ENCODE measurements at regions not wholly inside any gene's neighbourhood (a gene's known extent, or its start where the extent isn't known, plus 50 kb on each side); places are given as distances from the start of the nearest gene placed in this dataset.

DNA sequence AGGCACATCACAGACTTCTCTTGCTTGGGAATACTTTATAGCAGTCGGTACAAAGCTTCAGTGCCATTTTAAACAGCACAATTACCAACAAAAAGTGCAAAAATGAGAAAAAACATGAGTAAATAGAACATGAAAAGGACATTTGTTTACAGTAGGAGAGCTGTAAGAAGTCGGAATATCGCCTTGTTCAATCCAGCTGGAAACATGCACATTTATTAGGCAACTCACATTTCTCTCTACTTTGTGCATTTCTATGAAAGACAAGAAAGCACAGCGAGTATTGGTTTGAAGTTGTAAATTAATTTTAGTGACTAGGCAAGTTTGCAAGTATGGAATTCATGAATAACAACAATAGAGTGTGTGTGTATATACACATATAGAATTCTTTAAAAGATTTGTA, 484.7 kb downstream of the DACH1 start:
- H3K27me3 ChIP-seq: no peaks in the 10 kb centered on the region
- H3K4me1 ChIP-seq: no peaks in the 10 kb centered on the region
- no peaks in the 10 kb centered on the region for H3K36me3 ChIP-seq
- H3K9ac ChIP-seq (ENCODE audit: low read depth in 2 of 2, low read length in 2 of 2): no peak overlapping the region
- intact Hi-C loops (cut with DNase I): no loop called here
- no peaks in the 10 kb centered on the region for H3K9me3 ChIP-seq
- no peak overlapping the region for H3K27ac ChIP-seq
- DNase-seq: no peak
- no peak overlapping the region for H3K4me3 ChIP-seq
- TF ChIP-seq, protein P1, sequence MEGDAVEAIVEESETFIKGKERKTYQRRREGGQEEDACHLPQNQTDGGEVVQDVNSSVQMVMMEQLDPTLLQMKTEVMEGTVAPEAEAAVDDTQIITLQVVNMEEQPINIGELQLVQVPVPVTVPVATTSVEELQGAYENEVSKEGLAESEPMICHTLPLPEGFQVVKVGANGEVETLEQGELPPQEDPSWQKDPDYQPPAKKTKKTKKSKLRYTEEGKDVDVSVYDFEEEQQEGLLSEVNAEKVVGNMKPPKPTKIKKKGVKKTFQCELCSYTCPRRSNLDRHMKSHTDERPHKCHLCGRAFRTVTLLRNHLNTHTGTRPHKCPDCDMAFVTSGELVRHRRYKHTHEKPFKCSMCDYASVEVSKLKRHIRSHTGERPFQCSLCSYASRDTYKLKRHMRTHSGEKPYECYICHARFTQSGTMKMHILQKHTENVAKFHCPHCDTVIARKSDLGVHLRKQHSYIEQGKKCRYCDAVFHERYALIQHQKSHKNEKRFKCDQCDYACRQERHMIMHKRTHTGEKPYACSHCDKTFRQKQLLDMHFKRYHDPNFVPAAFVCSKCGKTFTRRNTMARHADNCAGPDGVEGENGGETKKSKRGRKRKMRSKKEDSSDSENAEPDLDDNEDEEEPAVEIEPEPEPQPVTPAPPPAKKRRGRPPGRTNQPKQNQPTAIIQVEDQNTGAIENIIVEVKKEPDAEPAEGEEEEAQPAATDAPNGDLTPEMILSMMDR (IDR thresholded peaks at IDR 0.05): no peak

DNA sequence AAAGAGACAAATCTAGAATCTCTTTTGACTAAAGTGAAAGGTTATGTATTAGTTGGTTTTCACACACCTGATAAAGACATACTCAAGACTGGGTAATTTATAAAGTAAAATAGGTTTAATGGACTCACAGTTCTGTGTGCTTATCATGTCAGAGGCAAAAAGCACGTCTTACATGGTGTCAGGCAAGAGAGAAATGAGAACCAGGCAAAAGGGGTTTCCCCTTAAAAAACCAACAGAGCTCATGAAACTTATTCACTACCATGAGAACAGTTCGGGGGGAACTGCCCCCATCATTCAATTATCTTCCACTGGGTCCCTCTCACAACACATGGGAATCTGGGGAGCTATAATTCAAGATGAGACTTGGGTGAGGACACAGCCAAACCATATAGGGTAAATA, 486.8 kb downstream of the DACH1 start:
- H3K4me1 ChIP-seq: no peaks in the 10 kb centered on the region
- DNase-seq: no peak
- H3K9ac ChIP-seq (ENCODE audit: low read depth in 2 of 2, low read length in 2 of 2): no peak overlapping the region
- no peak overlapping the region for H3K4me3 ChIP-seq
- intact Hi-C loops (cut with DNase I): no loop called here
- no peaks in the 10 kb centered on the region for H3K9me3 ChIP-seq
- H3K36me3 ChIP-seq: no peaks in the 10 kb centered on the region
- no peak overlapping the region for H3K27ac ChIP-seq
- TF ChIP-seq, protein P1 (IDR thresholded peaks at IDR 0.05): no peak
- no peaks in the 10 kb centered on the region for H3K27me3 ChIP-seq

DNA sequence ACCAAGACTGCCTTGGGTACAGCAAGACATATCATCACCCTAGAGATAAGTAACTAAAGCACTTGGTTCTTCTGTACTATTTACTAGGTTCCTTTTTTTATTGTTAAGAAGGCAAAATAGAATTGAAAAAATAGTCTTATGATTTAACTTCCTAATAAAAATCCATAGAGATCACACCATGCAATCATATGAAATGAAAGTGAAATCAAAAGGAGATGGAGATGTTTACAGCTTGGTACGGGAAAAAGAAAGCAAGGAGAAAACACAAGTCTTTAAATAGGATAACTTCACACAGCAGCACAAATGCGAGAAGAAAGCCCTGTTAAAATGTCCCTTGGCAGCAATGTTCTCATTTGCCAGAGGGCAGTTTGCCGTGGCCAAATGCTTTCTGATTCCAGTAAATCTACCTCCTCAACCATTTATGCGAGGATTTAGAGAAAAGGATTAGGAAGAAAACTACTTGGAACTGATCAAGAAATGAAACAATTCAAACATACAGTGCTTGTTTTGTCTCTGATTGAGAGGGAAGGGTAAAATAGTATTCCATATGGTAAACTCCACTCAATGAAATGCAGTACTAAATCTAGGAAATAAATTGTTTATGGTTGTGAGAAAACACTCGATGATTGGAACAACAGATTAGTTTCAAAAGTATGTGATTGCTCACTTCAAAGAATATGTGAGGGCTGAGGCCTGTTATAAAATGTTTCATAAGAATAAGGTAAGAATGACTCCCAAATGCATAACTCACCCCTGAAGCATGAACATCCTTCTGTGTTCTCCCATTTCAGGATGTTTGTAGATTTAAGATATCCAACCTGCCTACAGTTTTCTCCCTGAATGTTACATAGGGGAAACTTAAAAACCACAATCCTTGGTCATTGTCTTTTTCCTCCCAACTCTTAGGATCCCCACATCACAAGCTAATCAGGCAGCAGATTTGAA, 487.8 kb downstream of the DACH1 start:
- intact Hi-C loops (cut with DNase I): no loop called here
- TF ChIP-seq, protein P1 (IDR thresholded peaks at IDR 0.05): no peak
- no peaks in the 10 kb centered on the region for H3K36me3 ChIP-seq
- H3K9me3 ChIP-seq: no peaks in the 10 kb centered on the region
- no peaks in the 10 kb centered on the region for H3K27me3 ChIP-seq
- H3K27ac ChIP-seq: peak overlapping the region; percentile 38
- no peaks in the 10 kb centered on the region for H3K4me1 ChIP-seq
- no peak for DNase-seq
- H3K9ac ChIP-seq (ENCODE audit: low read depth in 2 of 2, low read length in 2 of 2): no peak overlapping the region
- H3K4me3 ChIP-seq: no peak overlapping the region

DNA sequence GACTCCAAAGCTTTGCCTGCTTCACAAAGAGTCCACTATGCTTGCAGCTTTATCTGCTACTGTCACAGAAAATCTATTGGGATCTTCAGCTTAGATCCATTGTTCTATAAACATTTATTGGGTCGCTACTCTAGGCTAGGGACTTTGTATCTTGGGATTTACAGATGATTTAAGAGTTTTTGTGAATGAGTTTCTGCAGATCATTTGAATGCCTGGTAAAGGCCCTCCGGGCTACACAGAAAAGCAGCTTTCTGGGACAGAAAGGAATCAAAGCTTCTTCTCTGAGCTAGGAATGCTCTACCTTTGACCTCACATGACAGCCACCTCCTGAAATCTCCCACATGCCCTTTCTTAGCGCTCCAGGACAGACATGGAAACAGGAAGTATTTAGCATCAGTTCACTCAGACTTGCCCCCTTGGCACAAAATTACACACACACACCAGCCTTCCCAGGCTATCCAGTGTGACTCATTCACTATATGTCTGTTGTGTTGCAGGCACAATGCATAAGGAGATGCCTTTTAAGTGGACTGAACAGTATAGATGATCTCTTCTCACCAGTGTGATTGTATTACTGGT, 492.4 kb downstream of the DACH1 start:
- DNase-seq: no peak
- TF ChIP-seq, protein P1 (IDR thresholded peaks at IDR 0.05): no peak
- Histone ChIP-seq H3K4me3 (no peak overlapping the region), H3K9ac (ENCODE audit: low read depth in 2 of 2, low read length in 2 of 2) (no peak overlapping the region), H3K4me1 (no peaks in the 10 kb centered on the region), H3K36me3 (no peaks in the 10 kb centered on the region), H3K9me3 (no peaks in the 10 kb centered on the region), H3K27ac (no peak overlapping the region), H3K27me3 (no peaks in the 10 kb centered on the region)
- intact Hi-C loops (cut with DNase I): no loop called here

DNA sequence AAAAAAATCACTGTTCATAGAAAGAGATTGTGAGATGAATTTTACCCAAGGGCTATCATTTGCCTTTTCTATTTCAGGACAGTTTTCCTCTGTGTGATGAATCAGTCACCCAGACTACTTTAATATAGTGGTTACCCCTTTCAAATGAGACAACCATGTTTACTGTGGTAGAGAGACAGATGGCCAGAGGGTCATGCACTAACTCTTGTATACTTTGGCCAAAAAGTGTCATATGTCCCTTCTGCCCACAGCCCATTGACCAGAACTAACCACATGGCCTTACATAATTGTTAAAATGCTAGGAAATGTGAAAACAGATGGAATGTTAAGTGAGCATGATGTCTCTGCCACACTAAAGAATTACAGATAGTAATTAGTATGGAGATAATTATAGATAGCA, 498.7 kb downstream of the DACH1 start:
- Histone ChIP-seq H3K27ac (no peak overlapping the region), H3K4me1 (no peaks in the 10 kb centered on the region), H3K4me3 (no peak overlapping the region), H3K9me3 (no peaks in the 10 kb centered on the region), H3K9ac (ENCODE audit: low read depth in 2 of 2, low read length in 2 of 2) (no peak overlapping the region), H3K36me3 (no peaks in the 10 kb centered on the region), H3K27me3 (no peaks in the 10 kb centered on the region)
- no peak for DNase-seq
- TF ChIP-seq, protein P1 (IDR thresholded peaks at IDR 0.05): no peak
- intact Hi-C loops (cut with DNase I): no loop called here

Data from colonic mucosa (tissue), 4 donors.